CD14-positive monocyte (primary cell): ENCODE measurements at regions not wholly inside any gene's neighbourhood (a gene's known extent, or its start where the extent isn't known, plus 50 kb on each side); places are given as distances from the start of the nearest gene placed in this dataset.

Experiments used
- DNase-seq, 3 donors: peaks; one replicate each; pipeline ENCODE4 v3.0.0-alpha.2; 2011 to 2022
- H2AFZ ChIP-seq: 2 replicates; pipeline ENCODE4 v1.6.0; 2012; ENCODE audit warnings: mild to moderate bottlenecking, low read depth, low read length, inconsistent platforms; ENCODE audit not compliant: insufficient read depth, poor library complexity, severe bottlenecking
- H3K27ac ChIP-seq, 2 donors: 1 replicate in 1 of 2; 2 replicates in 1 of 2; pipeline ENCODE4 v1.5.1; 2012 to 2013; ENCODE audit warnings: low read length in 2 of 2, control low read depth in 1 of 2, inconsistent platforms in 1 of 2, low read depth in 1 of 2, mild to moderate bottlenecking in 1 of 2
- H3K27me3 ChIP-seq, 2 donors: one replicate each; pipeline versions ENCODE4 v1.6.0 to v1.6.1; 2011 to 2013; ENCODE audit warnings: low read length in 2 of 2; ENCODE audit not compliant: control insufficient read depth in 2 of 2, insufficient read depth in 2 of 2
- H3K36me3 ChIP-seq, 2 donors: replicated peaks in 1 of 2; 1 replicate in 1 of 2; 2 replicates in 1 of 2; pipeline versions ENCODE4 v1.5.1 to v1.6.1; 2012 to 2013; ENCODE audit warnings: low read length in 2 of 2, control low read depth in 1 of 2, inconsistent platforms in 1 of 2, mild to moderate bottlenecking in 1 of 2; ENCODE audit not compliant: insufficient read depth in 2 of 2, control insufficient read depth in 1 of 2
- H3K4me1 ChIP-seq, 2 donors: 1 replicate in 1 of 2; 2 replicates in 1 of 2; pipeline versions ENCODE4 v1.5.1 to v1.6.1; 2012 to 2013; ENCODE audit warnings: low read length in 2 of 2, control low read depth in 1 of 2, inconsistent platforms in 1 of 2, mild to moderate bottlenecking in 1 of 2, moderate library complexity in 1 of 2; ENCODE audit not compliant: insufficient read depth in 2 of 2, control insufficient read depth in 1 of 2
- H3K4me2 ChIP-seq: replicated peaks from 2 replicates; pipeline ENCODE3; 2012; ENCODE audit warnings: low read length, moderate library complexity, mild to moderate bottlenecking; ENCODE audit not compliant: poor library complexity, severe bottlenecking; ENCODE audit errors: extremely low read depth
- H3K4me3 ChIP-seq, 3 experiments: fragments of 200-600 bp in 1 of 3; sonication (generic) in 1 of 3; replicated peaks in 1 of 3; 1 replicate in 2 of 3; 2 replicates in 1 of 3; pipeline ENCODE4 v1.5.1; 2011 to 2013; ENCODE audit warnings: low read length in 3 of 3, mild to moderate bottlenecking in 3 of 3, control low read depth in 2 of 3, low read depth in 2 of 3, inconsistent platforms in 1 of 3, moderate library complexity in 1 of 3
- H3K79me2 ChIP-seq: 2 replicates; pipeline ENCODE4 v1.6.0; 2012; ENCODE audit warnings: mild to moderate bottlenecking, control low read depth, inconsistent platforms, low read length, moderate library complexity; ENCODE audit not compliant: insufficient read depth
- H3K9ac ChIP-seq: 2 replicates; pipeline ENCODE4 v1.6.0; 2017; ENCODE audit warnings: low read length, mild to moderate bottlenecking; ENCODE audit not compliant: insufficient read depth, poor library complexity, severe bottlenecking
- H3K9me3 ChIP-seq, 2 donors: replicated peaks in 1 of 2; 1 replicate in 1 of 2; 2 replicates in 1 of 2; pipeline versions ENCODE4 v1.5.1 to v1.6.1; 2012 to 2013; ENCODE audit warnings: low read length in 2 of 2, control low read depth in 1 of 2; ENCODE audit not compliant: control insufficient read depth in 1 of 2, insufficient read depth in 1 of 2
- H4K20me1 ChIP-seq: 2 replicates; pipeline ENCODE4 v1.6.0; 2012; ENCODE audit warnings: mild to moderate bottlenecking, low read length, control low read depth, moderate library complexity; ENCODE audit not compliant: insufficient read depth
- H3K27ac Mint-ChIP-seq, 7 donors: one replicate each; pipeline ENCODE4 v1.8.0; 2020; ENCODE audit warnings: mild to moderate bottlenecking in 7 of 7, mixed read lengths in 7 of 7, moderate library complexity in 6 of 7, inconsistent platforms in 2 of 7
- H3K27me3 Mint-ChIP-seq, 3 donors: one replicate each; pipeline ENCODE4 v1.8.0; 2021 to 2022; ENCODE audit warnings: low read depth in 3 of 3, mild to moderate bottlenecking in 3 of 3, mixed read lengths in 3 of 3, moderate library complexity in 3 of 3, inconsistent platforms in 1 of 3
- H3K36me3 Mint-ChIP-seq, 2 donors: one replicate each; pipeline ENCODE4 v1.8.0; 2020; ENCODE audit warnings: mixed read lengths in 2 of 2, inconsistent platforms in 1 of 2, mild to moderate bottlenecking in 1 of 2
- H3K4me1 Mint-ChIP-seq: one replicate; pipeline ENCODE4 v1.8.0; 2020; ENCODE audit warnings: mild to moderate bottlenecking, mixed read lengths
- H3K4me3 Mint-ChIP-seq, 2 donors: one replicate each; pipeline ENCODE4 v1.8.0; 2020; ENCODE audit warnings: mild to moderate bottlenecking in 2 of 2, mixed read lengths in 2 of 2, moderate library complexity in 1 of 2
- H3K9me3 Mint-ChIP-seq, 7 donors: one replicate each; pipeline ENCODE4 v1.8.0; 2020 to 2022; ENCODE audit warnings: mixed read lengths in 7 of 7, mild to moderate bottlenecking in 6 of 7, moderate library complexity in 6 of 7, inconsistent platforms in 2 of 7
- WGBS: methylation state at CpG from one replicate; pipeline ENCODE4 v1.1.5; 2013; ENCODE audit warnings: missing lambda C conversion rate; ENCODE audit not compliant: insufficient coverage; 5-methylcytosine and 5-hydroxymethylcytosine counted together
- intact Hi-C, 2 donors: fragments of 100-400 bp; cut with micrococcal nuclease; formaldehyde crosslinking; loops; one replicate each; pipeline versions ENCODE4 v1.15.0 to v1.15.1; 2023
- TF ChIP-seq, protein P1 (sequence below): fragments of 200-600 bp; IDR thresholded peaks from one replicate; pipeline ENCODE4 v1.8.0; 2022; ENCODE audit warnings: antibody characterized with exemption, mild to moderate bottlenecking

DNA sequence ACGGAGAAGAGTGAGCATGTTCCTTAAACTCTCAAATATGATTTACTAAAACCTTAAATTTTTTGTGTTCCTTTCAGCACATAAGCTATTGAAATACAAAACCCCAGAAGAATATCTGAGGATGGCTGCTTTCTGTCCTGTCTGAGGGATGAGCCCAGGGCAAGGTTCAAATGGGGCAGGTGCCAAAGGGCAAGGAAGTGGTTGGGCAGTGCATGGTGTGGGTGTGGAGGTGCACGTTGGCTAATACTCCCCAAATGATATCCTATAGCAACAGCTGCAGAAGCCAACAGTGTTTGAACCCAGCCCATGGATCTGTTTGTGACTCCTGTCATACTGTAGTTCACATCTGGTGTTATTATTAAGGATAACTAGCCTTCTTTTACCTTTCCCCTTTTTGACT is 183.0 kb downstream of the CDCA7 start:
- Mint-ChIP-seq H3K27me3 (peaks cover 1 to 4% (median 3%) of the 10 kb centered on the region in 3 donors), H3K36me3 (no peaks in the 10 kb centered on the region), H3K4me3 (no peak overlapping the region), H3K9me3 (peaks cover 0 to 11% (median 7%) of the 10 kb centered on the region in 7 donors), H3K27ac (no peak overlapping the region), H3K4me1 (no peaks in the 10 kb centered on the region)
- H3K4me3 ChIP-seq, result no peak overlapping the region
- H3K27ac ChIP-seq, result no peak overlapping the region
- no peaks in the 10 kb centered on the region for H3K79me2 ChIP-seq
- no peaks in the 10 kb centered on the region for H4K20me1 ChIP-seq
- no peak overlapping the region for H2AFZ ChIP-seq
- no peaks in the 10 kb centered on the region for H3K9me3 ChIP-seq
- H3K4me1 ChIP-seq, result no peaks in the 10 kb centered on the region
- DNase-seq, result no peak
- no CpG with 5 or more reads among the region's 2 CpGs for WGBS
- intact Hi-C loops, result no loop called here
- H3K4me2 ChIP-seq, result no peak overlapping the region
- no peaks in the 10 kb centered on the region for H3K27me3 ChIP-seq
- no peaks in the 10 kb centered on the region for H3K36me3 ChIP-seq
- no peak overlapping the region for H3K9ac ChIP-seq
- TF ChIP-seq, protein P1, sequence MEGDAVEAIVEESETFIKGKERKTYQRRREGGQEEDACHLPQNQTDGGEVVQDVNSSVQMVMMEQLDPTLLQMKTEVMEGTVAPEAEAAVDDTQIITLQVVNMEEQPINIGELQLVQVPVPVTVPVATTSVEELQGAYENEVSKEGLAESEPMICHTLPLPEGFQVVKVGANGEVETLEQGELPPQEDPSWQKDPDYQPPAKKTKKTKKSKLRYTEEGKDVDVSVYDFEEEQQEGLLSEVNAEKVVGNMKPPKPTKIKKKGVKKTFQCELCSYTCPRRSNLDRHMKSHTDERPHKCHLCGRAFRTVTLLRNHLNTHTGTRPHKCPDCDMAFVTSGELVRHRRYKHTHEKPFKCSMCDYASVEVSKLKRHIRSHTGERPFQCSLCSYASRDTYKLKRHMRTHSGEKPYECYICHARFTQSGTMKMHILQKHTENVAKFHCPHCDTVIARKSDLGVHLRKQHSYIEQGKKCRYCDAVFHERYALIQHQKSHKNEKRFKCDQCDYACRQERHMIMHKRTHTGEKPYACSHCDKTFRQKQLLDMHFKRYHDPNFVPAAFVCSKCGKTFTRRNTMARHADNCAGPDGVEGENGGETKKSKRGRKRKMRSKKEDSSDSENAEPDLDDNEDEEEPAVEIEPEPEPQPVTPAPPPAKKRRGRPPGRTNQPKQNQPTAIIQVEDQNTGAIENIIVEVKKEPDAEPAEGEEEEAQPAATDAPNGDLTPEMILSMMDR, result no peak

DNA sequence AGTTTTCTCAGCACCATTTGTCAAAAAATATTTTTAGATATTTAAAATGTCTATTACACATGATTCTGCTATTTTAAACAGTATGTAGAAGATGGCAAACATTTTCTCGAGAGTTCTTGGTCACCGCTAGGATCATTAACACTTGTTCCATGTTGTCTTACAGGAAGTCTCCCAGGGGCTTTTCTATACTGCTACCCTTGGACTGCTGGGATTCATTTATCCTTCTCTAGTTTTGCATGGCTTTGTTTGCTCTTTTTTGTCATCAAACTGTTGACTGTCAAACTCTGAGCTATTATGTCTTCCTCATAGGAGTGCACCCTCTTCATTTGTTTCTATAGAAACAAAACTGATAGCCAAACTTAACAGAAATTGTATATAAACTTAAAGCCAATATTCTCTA is 184.9 kb downstream of the CDCA7 start:
- H3K9ac ChIP-seq, result no peak overlapping the region
- DNase-seq, result no peak
- no peaks in the 10 kb centered on the region for H4K20me1 ChIP-seq
- no CpG with 5 or more reads among the region's 2 CpGs for WGBS
- H3K27me3 ChIP-seq, result no peaks in the 10 kb centered on the region
- Mint-ChIP-seq H3K27ac (no peak overlapping the region), H3K27me3 (peaks cover 0 to 4% (median 1%) of the 10 kb centered on the region in 3 donors), H3K9me3 (peaks cover 0 to 7% (median 2%) of the 10 kb centered on the region in 7 donors), H3K4me1 (no peaks in the 10 kb centered on the region), H3K4me3 (no peak overlapping the region), H3K36me3 (no peaks in the 10 kb centered on the region)
- no peaks in the 10 kb centered on the region for H3K9me3 ChIP-seq
- no peak overlapping the region for H3K4me3 ChIP-seq
- no peak overlapping the region for H3K27ac ChIP-seq
- no peak overlapping the region for H2AFZ ChIP-seq
- no peak overlapping the region for H3K4me2 ChIP-seq
- TF ChIP-seq, protein P1, result no peak
- no peaks in the 10 kb centered on the region for H3K4me1 ChIP-seq
- intact Hi-C loops, result no loop called here
- H3K79me2 ChIP-seq, result no peaks in the 10 kb centered on the region
- H3K36me3 ChIP-seq, result no peaks in the 10 kb centered on the region
